ENCODE measurements at regions not wholly inside any gene's neighbourhood (a gene's known extent, or its start where the extent isn't known, plus 50 kb on each side); places are given as distances from the start of the nearest gene placed in this dataset.

DNA sequence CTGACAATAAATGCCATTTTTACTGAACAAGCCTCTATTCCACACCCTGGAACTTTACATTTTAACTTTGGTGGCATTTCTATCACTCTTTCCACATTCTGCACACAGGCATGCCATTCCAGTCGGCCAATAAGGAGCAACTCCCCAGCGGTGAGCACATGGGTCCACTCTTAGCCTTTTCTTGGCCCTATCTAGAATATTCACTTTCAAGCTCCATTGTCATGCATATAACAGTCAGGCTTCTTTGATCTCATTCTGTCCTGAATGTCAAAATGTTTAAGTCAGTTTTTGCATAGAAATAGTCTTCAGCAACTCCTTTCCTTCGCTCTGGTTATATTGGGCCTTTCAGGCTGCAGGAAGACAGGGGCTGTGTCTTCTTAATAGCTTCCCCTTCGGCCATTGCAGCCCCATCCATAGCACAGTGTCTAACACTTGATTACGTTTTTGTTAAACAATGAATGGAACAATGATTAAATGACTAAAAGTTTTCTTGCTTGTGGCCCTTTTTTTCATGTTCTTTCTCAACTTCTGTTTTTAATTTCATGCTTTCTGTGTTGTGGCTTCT is 427.3 kb downstream of the MFSD1 start:
- Histone ChIP-seq H3K27me3 (ENCODE audit: control insufficient read depth, insufficient read depth, low read length) (no peaks in the 10 kb centered on the region), H3K36me3 (ENCODE audit: control insufficient read depth, insufficient read depth, low read length) (no peaks in the 10 kb centered on the region), H3K79me2 (ENCODE audit: control insufficient read depth, insufficient read depth, low read length) (no peaks in the 10 kb centered on the region), H4K20me1 (ENCODE audit: control insufficient read depth, extremely low read depth, insufficient read depth, low read length) (no peaks in the 10 kb centered on the region), H3K27ac (ENCODE audit: insufficient read depth, low read length) (no peak overlapping the region), H2AFZ (ENCODE audit: low read length) (no peak overlapping the region), H3K9me3 (ENCODE audit: control insufficient read depth, insufficient read depth, low read depth, low read length) (no peaks in the 10 kb centered on the region), H3K4me1 (ENCODE audit: control insufficient read depth, extremely low read depth, insufficient read depth, low read length) (no peaks in the 10 kb centered on the region), H3K4me3 (replicated peaks in 1 of 4; ENCODE audit: control extremely low read depth in 1 of 4, insufficient read depth in 1 of 4, low read depth in 3 of 4, low read length in 4 of 4) (no peak overlapping the region), H3K9ac (ENCODE audit: insufficient read depth, low read length) (no peak overlapping the region), H3K4me2 (ENCODE audit: extremely low read depth, insufficient read depth, low read length) (no peak overlapping the region)
- TF ChIP-seq EZH2 (IDR thresholded peaks at IDR 0.05; ENCODE audit: low read length, missing control alignments), result no peak
- TF ChIP-seq, protein P1, sequence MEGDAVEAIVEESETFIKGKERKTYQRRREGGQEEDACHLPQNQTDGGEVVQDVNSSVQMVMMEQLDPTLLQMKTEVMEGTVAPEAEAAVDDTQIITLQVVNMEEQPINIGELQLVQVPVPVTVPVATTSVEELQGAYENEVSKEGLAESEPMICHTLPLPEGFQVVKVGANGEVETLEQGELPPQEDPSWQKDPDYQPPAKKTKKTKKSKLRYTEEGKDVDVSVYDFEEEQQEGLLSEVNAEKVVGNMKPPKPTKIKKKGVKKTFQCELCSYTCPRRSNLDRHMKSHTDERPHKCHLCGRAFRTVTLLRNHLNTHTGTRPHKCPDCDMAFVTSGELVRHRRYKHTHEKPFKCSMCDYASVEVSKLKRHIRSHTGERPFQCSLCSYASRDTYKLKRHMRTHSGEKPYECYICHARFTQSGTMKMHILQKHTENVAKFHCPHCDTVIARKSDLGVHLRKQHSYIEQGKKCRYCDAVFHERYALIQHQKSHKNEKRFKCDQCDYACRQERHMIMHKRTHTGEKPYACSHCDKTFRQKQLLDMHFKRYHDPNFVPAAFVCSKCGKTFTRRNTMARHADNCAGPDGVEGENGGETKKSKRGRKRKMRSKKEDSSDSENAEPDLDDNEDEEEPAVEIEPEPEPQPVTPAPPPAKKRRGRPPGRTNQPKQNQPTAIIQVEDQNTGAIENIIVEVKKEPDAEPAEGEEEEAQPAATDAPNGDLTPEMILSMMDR (conservative IDR thresholded peaks at IDR 0.05 in 1 of 2, IDR thresholded peaks at IDR 0.05 in 1 of 2; ENCODE audit: low read depth in 1 of 2, low read length in 2 of 2), result no peak
- DNase-seq (ENCODE audit: low read depth in 2 of 2), result no peak

DNA sequence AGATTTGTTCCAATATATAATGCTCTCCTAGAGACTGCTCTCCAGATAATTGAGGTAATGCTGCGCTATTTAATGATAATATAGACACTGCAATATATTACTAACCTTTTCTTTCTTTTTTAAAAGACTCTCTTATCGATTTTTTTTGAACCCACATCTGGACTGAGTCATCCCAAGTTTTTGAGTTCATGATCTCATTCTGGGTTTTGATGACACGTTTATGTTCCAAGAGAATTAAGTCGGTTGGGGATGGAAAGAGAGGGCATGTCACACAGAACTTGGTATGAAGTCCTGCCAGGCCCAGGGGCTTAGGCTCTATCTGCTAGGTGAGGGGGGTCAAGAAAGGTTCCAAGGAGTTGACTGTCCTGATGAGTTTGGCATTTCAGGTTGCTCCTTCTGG is 431.1 kb downstream of the MFSD1 start:
- Histone ChIP-seq H3K4me3 (replicated peaks in 1 of 4; ENCODE audit: control extremely low read depth in 1 of 4, insufficient read depth in 1 of 4, low read depth in 3 of 4, low read length in 4 of 4) (no peak overlapping the region), H3K4me1 (ENCODE audit: control insufficient read depth, extremely low read depth, insufficient read depth, low read length) (no peaks in the 10 kb centered on the region), H3K79me2 (ENCODE audit: control insufficient read depth, insufficient read depth, low read length) (no peaks in the 10 kb centered on the region), H3K9ac (ENCODE audit: insufficient read depth, low read length) (no peak overlapping the region), H3K27ac (ENCODE audit: insufficient read depth, low read length) (no peak overlapping the region), H4K20me1 (ENCODE audit: control insufficient read depth, extremely low read depth, insufficient read depth, low read length) (no peaks in the 10 kb centered on the region), H2AFZ (ENCODE audit: low read length) (no peak overlapping the region), H3K4me2 (ENCODE audit: extremely low read depth, insufficient read depth, low read length) (no peak overlapping the region), H3K27me3 (ENCODE audit: control insufficient read depth, insufficient read depth, low read length) (no peaks in the 10 kb centered on the region), H3K9me3 (ENCODE audit: control insufficient read depth, insufficient read depth, low read depth, low read length) (no peaks in the 10 kb centered on the region), H3K36me3 (ENCODE audit: control insufficient read depth, insufficient read depth, low read length) (no peaks in the 10 kb centered on the region)
- TF ChIP-seq, protein P1 (conservative IDR thresholded peaks at IDR 0.05 in 1 of 2, IDR thresholded peaks at IDR 0.05 in 1 of 2; ENCODE audit: low read depth in 1 of 2, low read length in 2 of 2), result no peak
- TF ChIP-seq EZH2 (IDR thresholded peaks at IDR 0.05; ENCODE audit: low read length, missing control alignments), result no peak
- no peak for DNase-seq (ENCODE audit: low read depth in 2 of 2)

DNA sequence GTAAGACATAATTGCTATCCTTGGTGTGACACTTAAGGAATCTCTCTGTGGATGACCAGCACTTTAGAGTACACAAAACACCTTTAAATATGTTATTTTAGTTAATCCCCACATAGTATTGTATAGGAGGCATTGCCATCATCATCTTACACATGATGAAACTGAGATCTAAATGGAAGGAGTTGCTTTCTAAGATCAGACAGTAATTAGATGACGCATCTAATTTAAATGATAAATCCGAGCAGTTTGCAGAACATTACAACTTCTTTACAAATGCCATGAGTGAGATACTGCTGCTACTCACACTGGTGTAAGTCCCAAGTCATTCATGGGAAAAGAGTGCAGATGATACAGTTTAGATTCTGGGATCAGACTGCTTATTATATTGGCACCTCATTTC is 431.9 kb downstream of the MFSD1 start:
- no peak overlapping the region for H3K27ac ChIP-seq (ENCODE audit: insufficient read depth, low read length)

More for the DNA sequence above, 431.9 kb downstream of the MFSD1 start:
- Histone ChIP-seq H3K4me3 (replicated peaks in 1 of 4; ENCODE audit: control extremely low read depth in 1 of 4, insufficient read depth in 1 of 4, low read depth in 3 of 4, low read length in 4 of 4) (no peak overlapping the region), H3K4me2 (ENCODE audit: extremely low read depth, insufficient read depth, low read length) (no peak overlapping the region), H3K79me2 (ENCODE audit: control insufficient read depth, insufficient read depth, low read length) (no peaks in the 10 kb centered on the region), H3K27me3 (ENCODE audit: control insufficient read depth, insufficient read depth, low read length) (no peaks in the 10 kb centered on the region), H3K9me3 (ENCODE audit: control insufficient read depth, insufficient read depth, low read depth, low read length) (no peaks in the 10 kb centered on the region), H3K4me1 (ENCODE audit: control insufficient read depth, extremely low read depth, insufficient read depth, low read length) (peaks cover 2% of the 10 kb centered on the region), H2AFZ (ENCODE audit: low read length) (no peak overlapping the region), H3K36me3 (ENCODE audit: control insufficient read depth, insufficient read depth, low read length) (no peaks in the 10 kb centered on the region), H4K20me1 (ENCODE audit: control insufficient read depth, extremely low read depth, insufficient read depth, low read length) (no peaks in the 10 kb centered on the region), H3K9ac (ENCODE audit: insufficient read depth, low read length) (no peak overlapping the region)
- TF ChIP-seq, protein P1 (conservative IDR thresholded peaks at IDR 0.05 in 1 of 2, IDR thresholded peaks at IDR 0.05 in 1 of 2; ENCODE audit: low read depth in 1 of 2, low read length in 2 of 2), result no peak
- no peak for TF ChIP-seq EZH2 (IDR thresholded peaks at IDR 0.05; ENCODE audit: low read length, missing control alignments)
- no peak for DNase-seq (ENCODE audit: low read depth in 2 of 2)
